Liver (tissue), 8 donors: ENCODE measurements at regions not wholly inside any gene's neighbourhood (a gene's known extent, or its start where the extent isn't known, plus 50 kb on each side); places are given as distances from the start of the nearest gene placed in this dataset.

Experiments used
- DNase-seq: peaks from one replicate; pipeline ENCODE4 v3.0.0-alpha.2; 2017; ENCODE audit warnings: low spot score
- H3K27ac ChIP-seq, 2 donors: one replicate each; pipeline ENCODE4 v1.7.0; 2013; ENCODE audit warnings: inconsistent platforms in 2 of 2, low read length in 2 of 2, control low read depth in 1 of 2, low read depth in 1 of 2, mild to moderate bottlenecking in 1 of 2
- H3K27me3 ChIP-seq, 4 donors: one replicate each; pipeline versions ENCODE4 v1.6.1 to v1.7.0; 2013; ENCODE audit warnings: low read length in 3 of 4, inconsistent platforms in 1 of 4, mild to moderate bottlenecking in 1 of 4, moderate library complexity in 1 of 4; ENCODE audit not compliant: control insufficient read depth in 4 of 4, insufficient read depth in 4 of 4
- H3K36me3 ChIP-seq, 4 donors: one replicate each; pipeline versions ENCODE4 v1.6.1 to v1.7.0; 2013; ENCODE audit warnings: low read length in 3 of 4, mild to moderate bottlenecking in 3 of 4, low read depth in 1 of 4, moderate library complexity in 1 of 4; ENCODE audit not compliant: control insufficient read depth in 4 of 4, insufficient read depth in 3 of 4
- H3K4me1 ChIP-seq, 4 donors: one replicate each; pipeline versions ENCODE4 v1.6.1 to v1.7.0; 2013; ENCODE audit warnings: low read length in 3 of 4, mild to moderate bottlenecking in 3 of 4, moderate library complexity in 1 of 4; ENCODE audit not compliant: control insufficient read depth in 4 of 4, insufficient read depth in 4 of 4
- H3K4me3 ChIP-seq, 3 donors: one replicate each; pipeline versions ENCODE4 v1.6.1 to v1.7.0; 2013; ENCODE audit warnings: low read length in 3 of 3, control low read depth in 1 of 3, low read depth in 1 of 3, mild to moderate bottlenecking in 1 of 3
- H3K9ac ChIP-seq, 2 donors: one replicate each; pipeline ENCODE4 v1.7.0; 2013; ENCODE audit warnings: low read length in 2 of 2, mild to moderate bottlenecking in 2 of 2, moderate library complexity in 2 of 2, control low read depth in 1 of 2, low read depth in 1 of 2
- H3K9me3 ChIP-seq, 4 donors: one replicate each; pipeline versions ENCODE4 v1.6.1 to v1.7.0; 2013; ENCODE audit warnings: low read length in 3 of 4; ENCODE audit not compliant: control insufficient read depth in 4 of 4
- EGR1 ChIP-seq, 2 donors: IDR thresholded peaks; 2 replicates each; pipeline ENCODE4 v1.6.1; 2016 to 2018; ENCODE audit warnings: antibody characterized with exemption in 2 of 2, low read depth in 2 of 2
- JUND ChIP-seq, 2 donors: IDR thresholded peaks; 2 replicates each; pipeline ENCODE4 v1.6.1; 2016; ENCODE audit warnings: antibody characterized with exemption in 2 of 2
- RAD21 ChIP-seq, 2 donors: IDR thresholded peaks; 2 replicates each; pipeline ENCODE4 v1.6.1; 2016; ENCODE audit warnings: antibody characterized with exemption in 2 of 2, mild to moderate bottlenecking in 2 of 2
- SP1 ChIP-seq: IDR thresholded peaks from 2 replicates; pipeline ENCODE4 v1.6.1; 2018; ENCODE audit warnings: antibody characterized with exemption, mild to moderate bottlenecking
- YY1 ChIP-seq: IDR thresholded peaks from 2 replicates; pipeline ENCODE4 v1.6.1; 2016; ENCODE audit warnings: antibody characterized with exemption, mild to moderate bottlenecking
- WGBS: extraction: QIAGEN DNeasy Blood & Tissue Kit; methylation state at CpG from one replicate; pipeline ENCODE4 v1.1.7; 2013; 5-methylcytosine and 5-hydroxymethylcytosine counted together
- TF ChIP-seq, protein P1 (sequence below): fragments of 150-350 bp; IDR thresholded peaks from 2 replicates; pipeline ENCODE4 v1.5.1; 2017; ENCODE audit warnings: improper control_type of control experiment, low read depth, low read length; ENCODE audit not compliant: missing input control
- TF ChIP-seq, protein P2 (sequence below): IDR thresholded peaks from 2 replicates; pipeline ENCODE4 v1.6.1; 2016; ENCODE audit warnings: antibody characterized with exemption
- donor health status: healthy.
- donor health status: healthy.
- donor health status: healthy.
- donor health status: healthy.
- donor health status: healthy.

DNA sequence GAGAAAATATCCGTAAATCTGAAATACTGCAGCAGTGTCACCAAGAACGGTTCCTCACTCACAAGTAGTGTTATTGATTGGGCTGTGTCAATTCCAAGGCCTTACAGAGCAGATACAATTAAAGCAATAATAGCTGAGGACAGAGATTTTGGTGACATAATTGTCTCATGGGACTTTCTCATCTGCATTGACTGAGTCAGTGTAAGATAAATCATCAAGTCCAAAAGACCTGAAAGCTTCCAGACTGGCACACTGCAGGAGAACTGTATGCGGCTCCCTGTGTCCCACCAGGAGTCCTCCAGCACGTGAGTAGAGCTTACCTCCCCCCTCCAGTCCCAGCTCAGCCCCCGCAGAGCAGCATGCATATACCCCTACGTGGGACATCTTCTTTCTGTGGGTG, 655.2 kb upstream of the ARID1B start:
- no peak for DNase-seq
- Histone ChIP-seq H3K27ac (no peak overlapping the region), H3K4me1 (no peaks in the 10 kb centered on the region), H3K9ac (no peak overlapping the region), H3K9me3 (no peaks in the 10 kb centered on the region), H3K36me3 (no peaks in the 10 kb centered on the region), H3K4me3 (no peak overlapping the region), H3K27me3 (no peaks in the 10 kb centered on the region)
- WGBS = 78% methylated on average over 6 of the region's 6 CpGs
- no peak for TF ChIP-seq YY1
- no peak for TF ChIP-seq SP1
- TF ChIP-seq, protein P1, sequence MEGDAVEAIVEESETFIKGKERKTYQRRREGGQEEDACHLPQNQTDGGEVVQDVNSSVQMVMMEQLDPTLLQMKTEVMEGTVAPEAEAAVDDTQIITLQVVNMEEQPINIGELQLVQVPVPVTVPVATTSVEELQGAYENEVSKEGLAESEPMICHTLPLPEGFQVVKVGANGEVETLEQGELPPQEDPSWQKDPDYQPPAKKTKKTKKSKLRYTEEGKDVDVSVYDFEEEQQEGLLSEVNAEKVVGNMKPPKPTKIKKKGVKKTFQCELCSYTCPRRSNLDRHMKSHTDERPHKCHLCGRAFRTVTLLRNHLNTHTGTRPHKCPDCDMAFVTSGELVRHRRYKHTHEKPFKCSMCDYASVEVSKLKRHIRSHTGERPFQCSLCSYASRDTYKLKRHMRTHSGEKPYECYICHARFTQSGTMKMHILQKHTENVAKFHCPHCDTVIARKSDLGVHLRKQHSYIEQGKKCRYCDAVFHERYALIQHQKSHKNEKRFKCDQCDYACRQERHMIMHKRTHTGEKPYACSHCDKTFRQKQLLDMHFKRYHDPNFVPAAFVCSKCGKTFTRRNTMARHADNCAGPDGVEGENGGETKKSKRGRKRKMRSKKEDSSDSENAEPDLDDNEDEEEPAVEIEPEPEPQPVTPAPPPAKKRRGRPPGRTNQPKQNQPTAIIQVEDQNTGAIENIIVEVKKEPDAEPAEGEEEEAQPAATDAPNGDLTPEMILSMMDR = no peak
- TF ChIP-seq, protein P2, sequence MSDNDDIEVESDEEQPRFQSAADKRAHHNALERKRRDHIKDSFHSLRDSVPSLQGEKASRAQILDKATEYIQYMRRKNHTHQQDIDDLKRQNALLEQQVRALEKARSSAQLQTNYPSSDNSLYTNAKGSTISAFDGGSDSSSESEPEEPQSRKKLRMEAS = no peak
- no peak for TF ChIP-seq RAD21 (IDR thresholded peaks at IDR 0.05)

DNA sequence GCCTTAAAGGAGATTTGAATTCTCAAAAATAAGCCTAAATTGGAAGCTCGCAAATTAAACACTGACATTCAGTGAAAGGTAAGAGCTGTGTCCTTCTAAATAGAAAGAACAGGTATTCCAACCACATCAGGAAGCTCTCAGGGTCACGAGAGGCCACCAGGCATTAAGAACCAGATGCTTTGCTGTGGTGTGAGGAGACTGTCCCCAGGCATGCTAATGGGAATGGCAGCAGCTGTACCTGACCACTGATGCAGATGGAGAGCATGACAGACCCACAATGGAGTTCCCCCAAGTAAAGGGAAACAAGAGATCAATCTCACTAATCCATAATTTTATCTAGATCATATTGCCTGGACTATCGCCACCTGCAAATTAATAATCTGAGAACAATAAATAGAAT, 658.9 kb upstream of the NOX3 start:
- H3K27ac ChIP-seq = no peak overlapping the region
- H3K4me3 ChIP-seq = no peak overlapping the region
- 67% methylated on average over 3 of the region's 3 CpGs for WGBS
- no peaks in the 10 kb centered on the region for H3K27me3 ChIP-seq
- H3K9me3 ChIP-seq = peaks cover 0 to 4% (median 0%) of the 10 kb centered on the region in 4 donors
- H3K4me1 ChIP-seq = no peaks in the 10 kb centered on the region
- H3K9ac ChIP-seq = no peak overlapping the region
- no peak for TF ChIP-seq JUND (IDR thresholded peaks at IDR 0.05)
- DNase-seq = no peak
- no peaks in the 10 kb centered on the region for H3K36me3 ChIP-seq

DNA sequence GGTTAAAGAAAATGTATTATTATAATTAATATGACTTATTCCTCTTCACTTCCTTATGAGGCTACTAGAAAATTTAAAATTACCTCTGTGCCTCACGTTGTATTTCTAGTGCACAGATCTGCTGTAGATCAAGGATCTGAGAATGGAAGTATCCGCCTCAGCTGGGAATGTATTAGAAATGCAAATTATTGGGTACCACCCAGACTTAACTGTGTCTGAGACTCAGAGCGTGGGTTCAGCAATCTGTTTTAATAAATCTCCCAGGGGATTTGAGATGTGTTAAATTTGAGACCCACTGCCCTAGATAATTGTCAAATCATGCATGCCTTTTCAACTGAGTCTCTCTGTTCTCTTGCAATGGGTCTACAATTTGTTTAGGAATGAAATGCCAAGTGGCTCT, 658.0 kb upstream of the NOX3 start:
- Histone ChIP-seq H3K27ac (no peak overlapping the region), H3K4me1 (no peaks in the 10 kb centered on the region), H3K36me3 (no peaks in the 10 kb centered on the region), H3K27me3 (no peaks in the 10 kb centered on the region), H3K9me3 (peaks cover 0 to 4% (median 0%) of the 10 kb centered on the region in 4 donors), H3K4me3 (no peak overlapping the region), H3K9ac (no peak overlapping the region)
- no peak for DNase-seq
- TF ChIP-seq, protein P2 = no peak
- TF ChIP-seq RAD21 (IDR thresholded peaks at IDR 0.05) = no peak
- WGBS = 71% methylated on average over 3 of the region's 3 CpGs

DNA sequence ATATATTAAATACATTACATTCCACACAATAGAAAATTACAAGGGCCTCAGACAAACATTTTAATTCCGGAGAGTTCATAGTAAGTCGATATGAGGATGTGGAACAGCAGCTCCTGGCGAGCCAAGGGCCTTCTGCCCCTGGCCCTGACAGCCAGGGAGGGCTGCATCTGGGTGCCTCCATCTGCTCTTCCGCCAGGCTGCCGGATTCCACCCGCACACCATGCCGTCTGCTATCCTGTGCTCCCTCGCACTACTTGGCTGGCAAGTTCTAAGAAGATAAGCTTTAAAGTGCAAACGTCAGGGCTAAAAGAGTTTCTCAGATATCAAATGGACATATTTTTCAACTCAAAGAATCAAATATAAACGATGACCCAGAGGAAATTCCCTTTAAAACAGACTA, 656.3 kb upstream of the NOX3 start:
- Histone ChIP-seq H3K27ac (no peak overlapping the region), H3K4me1 (no peaks in the 10 kb centered on the region), H3K36me3 (no peaks in the 10 kb centered on the region), H3K27me3 (no peaks in the 10 kb centered on the region), H3K4me3 (no peak overlapping the region), H3K9me3 (peaks cover 0 to 4% (median 0%) of the 10 kb centered on the region in 4 donors), H3K9ac (no peak overlapping the region)
- WGBS = 68% methylated on average over 10 of the region's 10 CpGs
- no peak for DNase-seq
- TF ChIP-seq RAD21 (IDR thresholded peaks at IDR 0.05) (no peak), EGR1 (IDR thresholded peaks at IDR 0.05; ENCODE audit: low read depth in 2 of 2) (no peak)
